IMR-90 (cell line): ENCODE measurements at regions not wholly inside any gene's neighbourhood (a gene's known extent, or its start where the extent isn't known, plus 50 kb on each side); places are given as distances from the start of the nearest gene placed in this dataset.

Experiments
- ATAC-seq: fragments of 200-7000 bp; cut with Tn5 transposase; 2 replicates; pipeline ENCODE4 v1.9.1; 2020; ENCODE audit warnings: low read depth, mild to moderate bottlenecking, moderate library complexity
- BruUV-seq: library from RNA; stranded (reverse); fragments of 400-500 nt; replicated peaks from 2 replicates; lab custom pipeline; 2021; lab: Mats Ljungman, UMichigan
- CTCF ChIA-PET: fragments of 300-600 bp; formaldehyde crosslinking; extraction: SDS; loops from one replicate; lab custom pipeline; 2021; ENCODE audit warnings: antibody characterized with exemption; lab: Yijun Ruan, JAX
- POLR2A ChIA-PET: fragments of 300-600 bp; sonication (Branson Sonifier 250); formaldehyde crosslinking; loops from one replicate; lab custom pipeline; 2022; ENCODE audit warnings: antibody characterized with exemption; ENCODE audit not compliant: unreplicated experiment; lab: Charles Lee
- DNase-seq: peaks from one replicate; pipeline ENCODE4 v3.0.0; 2013
- H2AFZ ChIP-seq: replicated peaks from 2 replicates; pipeline ENCODE3; 2013; ENCODE audit warnings: low read length, mild to moderate bottlenecking; ENCODE audit not compliant: poor library complexity
- H2AK5ac ChIP-seq: 2 replicates; pipeline ENCODE4 v1.6.1; 2013; ENCODE audit warnings: low read depth, low read length, inconsistent platforms
- H2AK9ac ChIP-seq: replicated peaks from 2 replicates; pipeline ENCODE3; 2013; ENCODE audit warnings: mild to moderate bottlenecking, low read depth, low read length, moderate library complexity; ENCODE audit not compliant: poor library complexity
- H2BK120ac ChIP-seq: 2 replicates; pipeline ENCODE4 v1.6.1; 2013; ENCODE audit warnings: low read depth, low read length, inconsistent platforms
- H2BK15ac ChIP-seq: 3 replicates; pipeline ENCODE4 v1.6.1; 2013; ENCODE audit warnings: low read depth, low read length, inconsistent platforms
- H2BK20ac ChIP-seq: 2 replicates; pipeline ENCODE4 v1.6.1; 2013; ENCODE audit warnings: low read depth, mild to moderate bottlenecking, inconsistent platforms, low read length, moderate library complexity
- H2BK5ac ChIP-seq: 2 replicates; pipeline ENCODE4 v1.6.1; 2013; ENCODE audit warnings: mild to moderate bottlenecking, low read depth, low read length, inconsistent platforms; ENCODE audit not compliant: poor library complexity, severe bottlenecking
- H3K14ac ChIP-seq: replicated peaks from 2 replicates; pipeline ENCODE4 v1.6.1; 2013; ENCODE audit warnings: low read depth, low read length, inconsistent platforms
- H3K18ac ChIP-seq: 2 replicates; pipeline ENCODE4 v1.6.1; 2013; ENCODE audit warnings: low read depth, low read length, control low read depth
- H3K23ac ChIP-seq: 2 replicates; pipeline ENCODE4 v1.6.1; 2013; ENCODE audit warnings: low read depth, low read length, inconsistent platforms
- H3K27ac ChIP-seq: 2 replicates; pipeline ENCODE4 v1.5.1; 2013; ENCODE audit warnings: mild to moderate bottlenecking, control low read depth, low read length; ENCODE audit not compliant: insufficient read depth
- H3K27me3 ChIP-seq: 2 replicates; pipeline ENCODE4 v1.6.1; 2013; ENCODE audit warnings: low read length; ENCODE audit not compliant: control insufficient read depth, insufficient read depth
- H3K36me3 ChIP-seq: 2 replicates; pipeline ENCODE4 v1.6.1; 2013; ENCODE audit warnings: low read length, mixed read lengths; ENCODE audit not compliant: control insufficient read depth, insufficient read depth
- H3K4ac ChIP-seq: 2 replicates; pipeline ENCODE4 v1.6.1; 2013; ENCODE audit warnings: low read depth, low read length, inconsistent platforms
- H3K4me1 ChIP-seq: 2 replicates; pipeline ENCODE4 v1.6.1; 2013; ENCODE audit warnings: low read length, mixed read lengths; ENCODE audit not compliant: control insufficient read depth, insufficient read depth
- H3K4me2 ChIP-seq: 2 replicates; pipeline ENCODE4 v1.6.1; 2013; ENCODE audit warnings: low read depth, mild to moderate bottlenecking, control low read depth, low read length, moderate library complexity
- H3K4me3 ChIP-seq: 2 replicates; pipeline ENCODE4 v1.5.1; 2013; ENCODE audit warnings: low read depth, mild to moderate bottlenecking, control low read depth, low read length, moderate library complexity; ENCODE audit not compliant: insufficient read depth
- H3K56ac ChIP-seq: 2 replicates; pipeline ENCODE4 v1.6.1; 2013; ENCODE audit warnings: low read length, inconsistent platforms; ENCODE audit not compliant: insufficient read depth; ENCODE audit errors: extremely low read depth
- H3K79me1 ChIP-seq, 2 experiments: 2 replicates each; pipeline ENCODE4 v1.6.1; 2013; ENCODE audit warnings: low read length in 2 of 2, inconsistent platforms in 1 of 2, low read depth in 1 of 2
- H3K9ac ChIP-seq: 2 replicates; pipeline ENCODE4 v1.6.1; 2013; ENCODE audit warnings: low read depth, low read length, control low read depth
- H3K9me1 ChIP-seq: 2 replicates; pipeline ENCODE4 v1.6.1; 2013; ENCODE audit warnings: low read length, inconsistent platforms; ENCODE audit not compliant: insufficient read depth
- H3K9me3 ChIP-seq: 2 replicates; pipeline ENCODE4 v1.6.1; 2013; ENCODE audit warnings: low read length; ENCODE audit not compliant: control insufficient read depth, insufficient read depth
- H4K20me1 ChIP-seq: 2 replicates; pipeline ENCODE4 v1.6.1; 2013; ENCODE audit warnings: low read length, inconsistent platforms; ENCODE audit not compliant: insufficient read depth
- H4K5ac ChIP-seq: 2 replicates; pipeline ENCODE4 v1.6.1; 2013; ENCODE audit warnings: mild to moderate bottlenecking, low read depth, low read length, control low read depth
- H4K8ac ChIP-seq, 2 experiments: 2 replicates each; pipeline ENCODE4 v1.6.1; 2013; ENCODE audit warnings: low read depth in 2 of 2, low read length in 2 of 2, control low read depth in 1 of 2, inconsistent platforms in 1 of 2
- H4K91ac ChIP-seq: 2 replicates; pipeline ENCODE4 v1.6.1; 2013; ENCODE audit warnings: low read depth, low read length, inconsistent platforms; ENCODE audit not compliant: insufficient read depth
- CEBPB ChIP-seq: IDR thresholded peaks from 2 replicates; pipeline ENCODE4 v1.6.1; 2012; ENCODE audit warnings: low read depth, low read length, improper control_type of control experiment
- POLR2A ChIP-seq: IDR thresholded peaks from 2 replicates; pipeline ENCODE4 v1.6.1; 2012; ENCODE audit warnings: mild to moderate bottlenecking, low read depth, low read length
- WGBS, 2 experiments: methylation state at CpG; one replicate each; pipeline versions ENCODE4 v1.1.5 to v1.1.7; 2013; ENCODE audit warnings: missing lambda C conversion rate in 2 of 2; ENCODE audit not compliant: insufficient read length in 1 of 2; ENCODE audit errors: extremely low coverage in 2 of 2; 5-methylcytosine and 5-hydroxymethylcytosine counted together
- dilution Hi-C: fragments of 300-500 bp; cut with HindIII; formaldehyde crosslinking; loops from one replicate; pipeline ENCODE4 v1.14.3; 2018; ENCODE audit warnings: low sequenced_read_pairs; ENCODE audit not compliant: unreplicated experiment
- in situ Hi-C: fragments of 300-500 bp; cut with MboI; formaldehyde crosslinking; loops from 3 replicates; pipeline ENCODE4 v1.14.3; 2019; ENCODE audit warnings: low sequenced_read_pairs, inconsistent platforms, mixed read lengths
- intact Hi-C: fragments of 100-400 bp; cut with micrococcal nuclease; formaldehyde crosslinking; loops from 2 replicates; pipeline ENCODE4 v1.10.0; 2022

GRCh38 chr6:105591053-105591452, 188.2 kb upstream of the PREP start:
- TF ChIP-seq POLR2A, result no peak
- TF ChIP-seq CEBPB, result peak; percentile 37; the same call in 1 of the 2 replicates
- Histone ChIP-seq H4K91ac (no peak overlapping the region), H3K79me1 (no peaks in the 10 kb centered on the region), H4K8ac (peak overlapping the region in 1 of 2 experiments; percentile 18; a peak in 1 of 4 replicates), H2AFZ (no peak overlapping the region), H3K4me1 (peaks cover 15% of the 10 kb centered on the region; the same call in 1 of the 2 replicates), H3K4ac (peak overlapping the region; percentile 34), H3K36me3 (no peaks in the 10 kb centered on the region), H2BK5ac (peak overlapping the region; percentile 31), H3K4me2 (no peak overlapping the region), H2BK15ac (peak overlapping the region; percentile 57; the same call in 2 of the 3 replicates), H4K5ac (no peak overlapping the region; the same call in 1 of the 2 replicates), H2BK120ac (peak overlapping the region; percentile 59; the same call in 1 of the 2 replicates), H3K9ac (no peak overlapping the region), H2BK20ac (peak overlapping the region; percentile 18; the same call in 1 of the 2 replicates), H2AK9ac (no peak overlapping the region), H3K9me3 (no peaks in the 10 kb centered on the region; the same call in 1 of the 2 replicates), H2AK5ac (0 out of 2 replicates have a peak overlapping the region, but pooled peaks have one; percentile 42), H3K4me3 (no peak overlapping the region), H3K56ac (no peak overlapping the region), H3K27me3 (no peaks in the 10 kb centered on the region), H3K27ac (no peak overlapping the region), H3K14ac (0 out of 2 replicates have a peak overlapping the region, but pooled peaks have one; percentile 39), H3K18ac (peak overlapping the region; percentile 27; the same call in 1 of the 2 replicates), H3K9me1 (peaks cover 13% of the 10 kb centered on the region), H3K23ac (no peak overlapping the region), H4K20me1 (no peaks in the 10 kb centered on the region)
- ATAC-seq (no peak), DNase-seq (peak; percentile 57)
- no TSS peak for BruUV-seq
- dilution Hi-C loops (no loop called here), in situ Hi-C loops (no loop called here), intact Hi-C loops (no loop called here)
- ChIA-PET POLR2A (no interaction called here), CTCF (interaction anchor here (1.1 kb wide), 1 partner anchor 10 kb away, joined by 3 read pairs; no protein-coding TSS in a partner anchor)
- WGBS, 2 experiments, result 83% methylated on average over 1 of the region's 2 CpGs; no CpG with 5 or more reads in 1 of the 2 experiments
